Activated CD4-positive, alpha-beta T cell treated with anti-CD3 and anti-CD28 coated beads, Interleukin-2, amount 50 U/mL, for 4 hours (primary cell): ENCODE measurements at regions not wholly inside any gene's neighbourhood (a gene's known extent, or its start where the extent isn't known, plus 50 kb on each side); places are given as distances from the start of the nearest gene placed in this dataset.

ENCODE experiments used
- DNase-seq, 2 experiments: peaks; one replicate each; pipeline ENCODE4 v3.0.0-alpha.2; 2020

- DNase-seq: no peak
Measured at GRCh38 chr4:15130441-15130840, 128.2 kb downstream of the CPEB2 start.

GRCh38 chr4:15131551-15131950 is 129.3 kb downstream of the CPEB2 start:
- no peak for DNase-seq

- no peak for DNase-seq
Measured at GRCh38 chr4:15132739-15133138, 130.5 kb downstream of the CPEB2 start.

- no peak for DNase-seq
Measured at GRCh38 chr4:15139599-15139998, 137.3 kb downstream of the CPEB2 start.

- DNase-seq: no peak
Measured at GRCh38 chr4:15142201-15142600, 139.9 kb downstream of the CPEB2 start.

GRCh38 chr4:15143551-15143950 is 141.3 kb downstream of the CPEB2 start:
- no peak for DNase-seq

- no peak for DNase-seq
Measured at GRCh38 chr4:15144249-15144966, 142.1 kb downstream of the CPEB2 start.

GRCh38 chr4:15144967-15145295 is 142.7 kb downstream of the CPEB2 start:
- DNase-seq: no peak

- DNase-seq: no peak
Measured at GRCh38 chr4:15145709-15146108, 143.4 kb downstream of the CPEB2 start.

- no peak for DNase-seq
Measured at GRCh38 chr4:15147714-15148113, 145.4 kb downstream of the CPEB2 start.

GRCh38 chr4:15148199-15148598 is 145.9 kb downstream of the CPEB2 start:
- DNase-seq: no peak

- no peak for DNase-seq
Measured at GRCh38 chr4:15148691-15149090, 146.4 kb downstream of the CPEB2 start.

- DNase-seq: no peak
Measured at GRCh38 chr4:15149234-15149838, 147.1 kb downstream of the CPEB2 start.

GRCh38 chr4:15149839-15150592 is 147.7 kb downstream of the CPEB2 start:
- DNase-seq: no peak

- DNase-seq: no peak
Measured at GRCh38 chr4:15150631-15151030, 148.3 kb downstream of the CPEB2 start.

GRCh38 chr4:15151033-15151432 is 148.8 kb downstream of the CPEB2 start:
- DNase-seq: no peak

- DNase-seq: no peak
Measured at GRCh38 chr4:15153662-15154061, 151.4 kb downstream of the CPEB2 start.

GRCh38 chr4:15158406-15159091 is 156.3 kb downstream of the CPEB2 start:
- no peak for DNase-seq

GRCh38 chr4:15159477-15160019 is 157.3 kb downstream of the CPEB2 start:
- no peak for DNase-seq

- no peak for DNase-seq
Measured at GRCh38 chr4:15161439-15161838, 159.2 kb downstream of the CPEB2 start.

GRCh38 chr4:15162046-15162445 is 159.8 kb downstream of the CPEB2 start:
- no peak for DNase-seq

- no peak for DNase-seq
Measured at GRCh38 chr4:15162465-15163283, 160.4 kb downstream of the CPEB2 start.

- no peak for DNase-seq
Measured at GRCh38 chr4:15163284-15163645, 161.0 kb downstream of the CPEB2 start.
